HK-2 (cell line): ENCODE measurements at regions not wholly inside any gene's neighbourhood (a gene's known extent, or its start where the extent isn't known, plus 50 kb on each side); places are given as distances from the start of the nearest gene placed in this dataset.

Source experiments
- DNase-seq: peaks from one replicate; pipeline ENCODE4 v3.0.0-alpha.2; 2018; ENCODE audit not compliant: unreplicated experiment

DNA sequence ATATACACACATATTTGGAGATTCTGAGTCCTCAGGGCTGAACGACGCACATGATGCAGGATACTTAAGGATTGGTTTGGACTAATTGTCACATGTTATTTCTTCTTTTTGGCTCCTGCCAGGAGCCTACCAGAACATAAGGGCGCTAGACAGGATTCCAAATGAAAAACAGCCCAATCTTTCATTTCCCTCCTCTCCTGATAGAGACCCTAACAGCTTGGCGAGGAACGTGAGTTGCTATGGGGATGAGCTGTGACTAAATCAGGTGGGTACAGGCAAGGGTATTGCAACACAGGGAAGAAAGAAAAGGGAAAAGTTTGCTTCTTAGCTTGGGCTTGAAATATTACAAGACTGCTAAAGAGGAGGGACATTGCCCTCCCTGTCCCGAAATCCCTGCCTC is 109.9 kb downstream of the AIPL1 start:
- no peak for DNase-seq

DNA sequence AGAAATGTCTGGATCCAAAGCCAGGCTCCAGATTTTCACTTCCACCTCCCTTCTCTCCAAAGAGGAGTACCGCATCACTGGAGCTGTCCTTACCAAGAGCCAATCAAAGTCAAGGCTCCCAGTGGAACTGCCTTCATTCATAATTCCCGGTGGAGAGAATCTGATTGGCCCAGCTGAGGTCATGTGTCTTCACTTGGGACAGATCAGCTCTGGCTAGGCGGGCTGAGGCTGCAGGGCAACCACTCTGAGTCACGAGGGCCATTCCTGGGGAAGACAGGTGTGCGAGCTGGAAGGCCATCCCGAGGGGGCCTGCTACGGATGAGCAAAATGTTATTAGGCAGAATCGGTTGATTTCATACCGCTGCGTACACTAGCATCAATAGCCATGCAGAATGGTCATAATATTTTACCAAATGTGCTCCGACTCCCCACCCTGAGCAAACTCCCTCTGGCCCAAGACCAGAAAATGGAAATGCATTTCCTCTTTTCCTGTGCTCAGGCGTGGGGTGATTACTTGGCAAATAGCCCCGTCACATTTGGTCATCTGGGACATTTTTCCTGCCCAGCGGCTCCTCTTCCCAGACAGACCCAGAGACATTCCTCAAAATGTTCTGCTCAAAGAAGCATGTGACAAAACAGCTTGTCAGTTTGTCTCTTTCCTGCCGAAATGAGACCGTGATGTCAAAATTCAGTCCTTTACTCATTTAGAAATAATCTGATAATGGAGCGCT is 111.1 kb downstream of the AIPL1 start:
- no peak for DNase-seq

DNA sequence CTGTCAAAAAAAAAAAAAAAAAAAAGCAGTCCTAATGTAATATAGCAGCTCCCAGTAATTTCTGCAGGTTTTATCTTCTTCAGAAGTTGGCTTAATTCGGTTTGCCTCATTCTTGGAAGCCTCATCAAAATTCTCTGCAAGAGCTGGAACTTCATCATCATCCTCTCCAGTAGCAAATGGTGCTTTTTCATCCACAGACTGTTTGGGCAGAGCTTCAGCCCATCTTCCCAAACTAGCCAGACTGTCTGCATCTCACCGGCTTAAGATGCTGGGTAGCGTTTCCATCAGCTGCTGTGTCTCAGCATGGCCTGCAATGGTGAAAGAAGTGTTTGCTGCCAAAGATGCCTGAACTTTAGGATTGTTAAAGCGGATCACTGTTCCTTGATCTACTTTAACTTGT is 112.6 kb downstream of the AIPL1 start:
- DNase-seq = no peak

DNA sequence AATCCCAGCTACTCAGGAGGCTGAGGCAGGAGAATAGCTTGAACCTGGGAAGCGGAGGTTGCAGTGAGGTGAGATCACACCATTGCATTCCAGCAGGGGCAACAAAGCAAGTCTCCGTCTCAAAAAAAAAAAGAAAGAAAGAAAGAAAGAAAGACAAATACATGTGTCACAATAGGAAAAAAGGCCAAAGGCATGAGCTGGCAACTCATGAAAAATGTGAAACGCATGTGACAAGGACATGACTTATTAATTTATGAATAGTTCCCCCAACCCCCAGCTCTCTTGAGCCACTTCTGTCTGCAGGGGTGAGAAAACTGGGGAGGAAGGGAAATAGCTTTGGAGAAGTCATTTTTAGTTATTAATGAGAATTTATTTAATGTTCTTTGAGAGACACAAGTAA is 120.6 kb downstream of the AIPL1 start:
- DNase-seq = no peak

GRCh38 chr17:6313835-6314234 is 121.1 kb downstream of the AIPL1 start:
- no peak for DNase-seq

DNA sequence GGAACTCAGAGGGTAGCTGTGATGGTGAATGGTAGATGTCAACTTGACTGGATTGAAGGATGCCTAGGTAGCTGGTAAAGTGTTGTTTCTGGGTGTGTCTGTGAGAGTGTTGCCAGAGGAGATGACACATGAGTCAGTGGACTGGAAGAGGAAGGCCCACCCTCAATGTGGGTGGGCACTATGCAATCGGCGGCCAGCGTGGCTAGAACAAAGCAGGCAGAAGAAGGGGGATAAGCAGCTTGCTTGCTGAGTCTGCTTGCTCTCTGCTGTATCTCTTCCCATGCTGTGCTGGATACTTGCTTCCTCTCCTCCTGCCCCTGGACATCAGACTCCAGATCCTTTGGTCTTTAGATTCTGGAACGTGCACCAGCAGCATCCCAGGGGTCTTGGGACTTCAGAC is 128.1 kb downstream of the AIPL1 start:
- DNase-seq = no peak

GRCh38 chr17:6305613-6306360 is 129.1 kb downstream of the AIPL1 start:
- DNase-seq = no peak

GRCh38 chr17:6304894-6305612 is 129.9 kb downstream of the AIPL1 start:
- DNase-seq = no peak

DNA sequence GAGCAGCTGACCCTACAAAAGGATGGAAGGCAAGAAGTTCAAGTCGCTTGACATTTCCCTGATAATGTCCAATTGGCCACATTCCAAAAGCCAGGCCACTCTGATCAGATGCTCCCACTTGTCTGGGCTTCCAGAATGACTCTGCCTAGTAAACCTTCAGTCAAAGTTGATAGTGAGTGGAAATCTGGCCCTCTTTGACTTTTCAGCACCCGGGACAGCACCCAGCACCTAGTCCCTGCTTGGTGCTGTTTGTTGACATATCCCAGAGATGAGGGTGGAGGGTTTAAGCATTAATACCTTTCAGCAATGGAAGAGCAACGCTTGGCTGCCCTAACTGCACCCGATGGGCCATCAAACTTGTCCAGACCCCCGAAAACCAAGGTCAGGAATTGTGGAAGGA is 131.3 kb downstream of the AIPL1 start:
- peak; percentile 49 for DNase-seq

GRCh38 chr17:6299275-6299674 is 135.6 kb downstream of the AIPL1 start:
- no peak for DNase-seq

DNA sequence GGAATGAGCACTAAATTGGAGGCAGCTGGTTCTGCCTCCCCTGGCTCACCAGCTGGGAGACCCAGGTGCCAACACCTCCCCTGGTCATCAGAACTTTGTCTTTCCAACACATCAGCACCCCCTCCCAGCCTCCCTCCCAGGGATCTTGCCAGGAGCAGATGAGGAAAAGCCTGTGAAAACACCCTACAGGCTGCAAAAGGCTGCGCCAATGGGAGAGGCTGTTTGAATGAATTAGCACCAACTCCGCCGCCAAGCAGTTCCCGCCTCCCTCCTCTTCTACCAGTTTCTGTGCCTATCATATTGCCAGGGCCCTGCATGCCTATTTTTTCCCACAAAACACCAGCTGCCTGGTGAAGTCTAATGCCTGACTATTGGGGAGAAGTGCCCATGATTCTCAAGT is 137.0 kb downstream of the AIPL1 start:
- no peak for DNase-seq

DNA sequence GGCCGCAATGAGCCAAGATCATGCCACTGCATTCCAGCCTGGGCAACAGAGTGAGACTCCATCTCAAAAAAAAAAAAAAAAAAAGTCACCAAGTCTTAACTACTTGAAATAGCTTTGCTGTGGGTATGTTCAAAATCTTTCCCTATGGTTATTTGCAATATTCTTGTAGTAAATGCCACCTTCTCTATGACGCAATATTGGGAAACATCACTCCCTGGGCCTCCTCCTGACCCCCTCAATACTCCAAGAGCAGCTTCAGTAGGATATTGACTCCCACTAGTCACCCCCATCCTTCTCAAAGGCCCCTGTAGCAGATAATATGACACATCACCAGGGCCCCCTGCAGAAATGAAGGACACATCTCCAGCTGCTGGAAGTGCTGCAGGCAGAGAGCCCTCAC is 137.8 kb downstream of the AIPL1 start:
- DNase-seq = no peak

DNA sequence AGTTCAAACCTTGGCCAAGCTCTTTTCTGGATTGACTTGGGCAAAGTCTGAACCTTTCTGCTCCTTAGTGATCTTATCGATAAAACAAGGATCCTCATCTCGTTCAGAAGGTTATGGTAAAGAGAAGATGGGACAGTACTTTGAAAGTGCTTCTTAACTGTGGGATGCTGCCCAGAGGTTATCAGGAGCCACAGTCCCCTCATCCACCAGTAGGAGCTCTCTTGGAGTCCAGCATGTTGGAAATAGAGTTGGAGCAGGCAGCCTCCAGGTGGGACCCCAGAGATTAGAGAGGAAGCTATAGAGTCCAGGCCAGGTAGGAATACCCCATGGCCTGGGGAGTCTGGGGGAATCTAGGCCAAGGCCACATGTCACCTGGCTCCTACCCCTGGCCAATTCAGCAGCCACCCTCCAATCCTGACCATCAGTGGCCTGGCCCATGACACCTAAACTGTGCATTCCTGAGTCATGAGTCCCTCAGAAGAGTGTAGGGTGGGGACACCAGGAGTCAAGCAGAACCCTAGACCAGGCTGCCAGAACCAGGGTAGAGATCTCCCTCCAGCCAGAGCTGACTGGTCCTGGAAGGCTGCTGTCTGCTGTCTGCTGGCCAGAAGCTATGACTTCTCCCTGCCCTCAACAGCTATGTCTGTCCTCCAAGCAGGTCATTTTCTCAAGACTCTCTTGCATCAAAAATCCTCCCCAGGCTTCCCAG is 144.3 kb downstream of the AIPL1 start:
- DNase-seq = no peak

GRCh38 chr17:6286233-6286632 is 148.7 kb downstream of the AIPL1 start:
- DNase-seq = no peak

DNA sequence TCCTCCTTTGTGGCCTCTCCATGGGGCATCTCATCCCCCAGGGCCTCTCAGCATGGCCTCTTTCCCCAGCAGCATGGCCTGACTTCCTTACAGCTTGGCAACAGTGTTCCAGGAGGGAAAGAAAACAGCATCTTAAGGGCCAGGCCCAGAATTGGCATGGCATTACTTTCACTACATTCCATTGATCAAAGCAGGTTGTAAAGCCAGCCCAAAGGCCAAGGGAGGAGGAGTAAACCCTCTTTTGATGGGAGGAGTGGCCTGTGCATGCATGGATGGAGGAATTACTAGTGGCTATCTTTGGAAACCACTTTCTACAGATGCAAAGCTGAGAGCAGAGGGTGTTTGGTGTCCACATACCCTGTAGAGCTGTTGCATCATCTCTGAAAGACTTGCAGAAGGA is 149.4 kb downstream of the AIPL1 start:
- DNase-seq = no peak

DNA sequence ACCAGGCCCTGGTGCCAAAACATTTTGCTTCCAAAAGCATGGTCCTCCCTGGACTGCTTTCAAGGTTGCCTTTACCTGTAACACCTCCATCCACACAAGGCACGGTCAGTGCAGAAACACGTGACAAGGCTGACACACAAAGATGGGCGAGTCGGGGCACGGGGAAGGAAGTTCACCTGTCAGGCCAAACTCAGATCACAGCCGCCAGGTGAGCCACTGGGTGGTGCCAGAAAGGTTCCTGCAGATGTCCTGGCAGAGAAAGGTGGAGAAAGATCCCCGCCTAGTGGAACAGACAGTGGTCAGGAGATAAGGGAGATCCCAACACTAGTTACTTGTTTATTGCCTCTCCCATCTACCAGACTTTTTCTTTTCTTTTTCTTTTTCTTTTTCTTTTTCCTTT is 155.3 kb downstream of the AIPL1 start:
- peak; percentile 37 for DNase-seq

- DNase-seq = no peak
Observed at GRCh38 chr17:6278376-6278775, 156.5 kb downstream of the AIPL1 start.

DNA sequence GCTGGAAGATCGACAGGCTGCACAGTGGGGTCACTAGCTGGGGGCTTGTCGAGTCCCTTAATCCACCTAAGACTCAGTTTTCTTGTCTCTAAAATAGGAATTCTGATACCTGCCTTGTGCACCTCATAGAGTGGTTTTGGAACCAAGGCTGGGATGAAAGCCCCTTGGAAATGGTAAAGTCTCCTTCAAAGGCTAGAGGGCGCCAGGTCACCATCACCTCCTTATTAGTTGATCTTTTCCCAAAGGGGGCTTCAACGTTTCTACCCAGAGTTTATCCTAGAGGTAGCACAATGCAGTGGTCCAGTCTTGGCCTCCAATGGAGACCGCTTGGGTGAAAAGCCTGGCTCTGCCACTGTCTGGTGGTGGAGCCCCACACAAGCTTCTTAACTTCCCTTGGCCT is 158.2 kb downstream of the AIPL1 start:
- DNase-seq = no peak

DNA sequence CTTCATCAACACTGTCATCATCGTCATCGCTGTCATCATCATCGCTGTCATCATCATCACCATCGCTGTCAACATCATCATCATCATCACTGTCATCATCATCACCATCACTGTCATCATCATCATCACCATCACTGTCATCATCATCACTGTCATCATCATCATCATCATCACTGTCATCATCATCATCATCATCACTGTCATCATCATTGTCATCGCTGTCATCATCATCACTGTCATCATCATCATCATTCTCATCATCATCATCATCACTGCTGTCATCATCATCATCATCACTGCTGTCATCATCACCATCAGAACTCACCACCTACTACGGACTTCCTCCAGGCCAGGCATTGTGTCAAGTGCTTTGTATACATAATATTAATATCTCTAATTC is 160.6 kb downstream of the AIPL1 start:
- DNase-seq = no peak

GRCh38 chr17:6269478-6269877 is 165.4 kb downstream of the AIPL1 start:
- DNase-seq = peak; percentile 45

DNA sequence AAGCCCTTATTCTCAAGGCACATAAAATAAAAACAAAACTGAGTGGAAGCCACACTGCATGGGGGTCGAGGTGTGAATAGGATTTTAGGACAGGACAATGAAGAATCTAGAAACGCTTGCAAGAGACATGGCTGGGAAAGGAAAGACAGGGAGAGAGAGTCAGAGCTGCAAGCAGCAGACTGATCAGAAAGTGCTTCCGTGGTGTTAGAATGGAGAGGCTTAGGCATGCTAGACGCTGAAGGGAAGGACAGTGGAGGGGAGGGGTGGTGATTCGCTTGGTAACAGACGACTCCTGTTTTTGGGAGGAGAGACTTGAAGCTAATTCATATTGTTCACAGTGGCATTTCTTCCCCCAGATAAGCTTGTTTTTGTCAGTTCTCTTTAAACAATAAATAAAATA is 173.5 kb downstream of the AIPL1 start:
- DNase-seq = no peak

- no peak for DNase-seq
Observed at GRCh38 chr17:6259899-6260298, 175.0 kb downstream of the AIPL1 start.
